Dermis blood vessel endothelial cell (primary cell): ENCODE measurements at regions not wholly inside any gene's neighbourhood (a gene's known extent, or its start where the extent isn't known, plus 50 kb on each side); places are given as distances from the start of the nearest gene placed in this dataset.

Experiments
- DNase-seq: peaks from one replicate; pipeline ENCODE4 v3.0.0; 2010

GRCh38 chrX:121102101-121102500, 54.7 kb downstream of the GLUD2 start:
- no peak for DNase-seq

- DNase-seq = no peak
Observed at GRCh38 chrX:121103381-121103780, 56.0 kb downstream of the GLUD2 start.

GRCh38 chrX:121106484-121107235, 59.2 kb downstream of the GLUD2 start:
- no peak for DNase-seq

GRCh38 chrX:121109986-121110385, 62.6 kb downstream of the GLUD2 start:
- DNase-seq = no peak

GRCh38 chrX:121110536-121110935, 63.1 kb downstream of the GLUD2 start:
- DNase-seq = no peak

GRCh38 chrX:121114691-121115090, 67.3 kb downstream of the GLUD2 start:
- DNase-seq = no peak

GRCh38 chrX:121120690-121121605, 73.5 kb downstream of the GLUD2 start:
- DNase-seq = no peak

- DNase-seq = no peak
Observed at GRCh38 chrX:121122332-121122731, 74.9 kb downstream of the GLUD2 start.

GRCh38 chrX:121128925-121129877, 81.8 kb downstream of the GLUD2 start:
- no peak for DNase-seq

- DNase-seq = no peak
Observed at GRCh38 chrX:121132675-121133074, 85.3 kb downstream of the GLUD2 start.

GRCh38 chrX:121135488-121136207, 88.2 kb downstream of the GLUD2 start:
- DNase-seq = no peak

- DNase-seq = no peak
Observed at GRCh38 chrX:121146059-121146628, 98.7 kb downstream of the GLUD2 start.

- DNase-seq = no peak
Observed at GRCh38 chrX:121150217-121150616, 102.8 kb downstream of the GLUD2 start.

- no peak for DNase-seq
Observed at GRCh38 chrX:121151293-121151692, 103.9 kb downstream of the GLUD2 start.

GRCh38 chrX:121154858-121155404, 107.5 kb downstream of the GLUD2 start:
- no peak for DNase-seq

GRCh38 chrX:121160987-121161386, 113.6 kb downstream of the GLUD2 start:
- no peak for DNase-seq

GRCh38 chrX:121161501-121161933, 114.1 kb downstream of the GLUD2 start:
- no peak for DNase-seq

- no peak for DNase-seq
Observed at GRCh38 chrX:121163443-121163842, 116.0 kb downstream of the GLUD2 start.

GRCh38 chrX:121165930-121166359, 118.5 kb downstream of the GLUD2 start:
- DNase-seq = no peak

GRCh38 chrX:121169099-121170035, 122.0 kb downstream of the GLUD2 start:
- DNase-seq = no peak
